Peyer's patch (tissue), 4 donors: ENCODE measurements at regions not wholly inside any gene's neighbourhood (a gene's known extent, or its start where the extent isn't known, plus 50 kb on each side); places are given as distances from the start of the nearest gene placed in this dataset.

Experiments used
- CTCF ChIP-seq, 6 experiments: fragments of 450-650 bp in 4 of 6; fragments of 200-600 bp in 2 of 6; sonication (generic) in 1 of 6; IDR thresholded peaks; one replicate each; pipeline ENCODE4 v1.5.1; 2017 to 2019; ENCODE audit warnings: antibody characterized with exemption in 6 of 6, mild to moderate bottlenecking in 3 of 6, moderate library complexity in 1 of 6
- POLR2A ChIP-seq, 2 donors: fragments of 450-650 bp; IDR thresholded peaks; one replicate each; pipeline ENCODE4 v1.5.1; 2017; ENCODE audit warnings: antibody characterized with exemption in 2 of 2, mild to moderate bottlenecking in 2 of 2, moderate library complexity in 2 of 2

DNA sequence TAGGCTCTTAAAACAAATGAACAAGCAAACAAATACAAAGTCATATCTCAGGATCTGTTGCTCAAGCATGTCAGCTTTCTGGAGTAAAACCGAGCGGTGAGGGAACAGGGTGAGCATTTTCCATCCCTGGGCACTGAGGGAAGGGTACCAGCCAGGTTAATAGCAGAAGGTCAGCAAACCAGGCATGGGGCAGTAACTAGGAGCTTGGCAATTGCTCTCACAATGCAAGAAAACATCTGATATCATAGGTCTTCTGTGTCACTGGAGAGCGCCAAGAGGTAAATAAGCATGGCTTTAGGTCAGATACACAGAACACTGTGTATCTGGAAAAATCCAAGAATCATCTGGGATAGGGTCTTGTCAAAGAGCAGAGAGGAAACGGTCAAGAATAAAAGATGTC is 521.7 kb upstream of the AUTS2 start:
- TF ChIP-seq CTCF (IDR thresholded peaks at IDR 0.05) (no peak), POLR2A (IDR thresholded peaks at IDR 0.05) (no peak)
